ENCODE measurements at regions not wholly inside any gene's neighbourhood (a gene's known extent, or its start where the extent isn't known, plus 50 kb on each side); places are given as distances from the start of the nearest gene placed in this dataset.

DNA sequence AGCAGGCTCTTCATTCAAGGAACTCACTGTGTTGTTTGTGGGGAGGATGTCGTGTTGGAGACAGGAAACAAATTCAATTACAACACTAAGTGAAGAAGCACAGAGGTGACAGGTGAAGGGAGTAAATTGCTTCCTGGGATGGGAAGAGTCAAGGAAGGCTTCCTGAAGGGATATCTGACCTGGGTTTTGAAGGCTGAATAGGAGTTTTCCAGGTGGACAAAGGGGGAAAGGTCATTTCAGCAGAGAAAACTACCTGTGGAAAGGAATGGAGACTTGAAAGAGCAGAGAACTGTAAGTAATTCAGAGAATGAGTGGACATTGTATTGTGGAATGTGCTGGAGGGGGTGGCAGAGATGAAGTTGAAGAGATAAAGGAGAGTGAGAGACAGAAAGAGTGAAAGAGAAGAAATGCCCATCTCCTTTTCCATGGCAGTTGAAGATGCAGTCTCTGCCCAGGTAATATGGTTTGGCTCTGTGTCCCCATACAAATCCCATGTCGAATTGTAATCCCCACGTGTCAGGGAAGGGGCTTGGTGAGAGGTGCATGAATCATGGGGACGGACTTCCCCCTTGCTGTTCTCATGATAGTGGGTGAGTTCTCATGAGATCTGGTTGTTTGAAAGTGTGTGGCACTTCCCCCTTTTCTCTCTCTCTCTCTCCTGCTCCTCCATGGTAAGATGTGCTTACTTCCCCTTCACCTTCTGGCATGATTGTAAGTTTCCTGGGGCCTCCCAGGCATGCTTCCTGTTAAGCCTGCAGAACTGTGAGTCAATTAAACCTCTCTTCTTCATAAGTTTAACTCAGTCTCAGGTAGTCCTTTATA, 205.7 kb upstream of the BCOR start:
- Histone ChIP-seq H3K27me3 (ENCODE audit: control insufficient read depth in 1 of 2, insufficient read depth in 2 of 2, low read length in 2 of 2) (peaks cover 0 to 6% of the 10 kb centered on the region in 2 experiments; a peak in 2 of 5 replicates), H3K79me2 (ENCODE audit: insufficient read depth, low read length) (no peaks in the 10 kb centered on the region), H3K4me3 (replicated peaks in 1 of 3; ENCODE audit: insufficient read depth in 1 of 3, low read depth in 2 of 3, low read length in 3 of 3) (no peak overlapping the region), H4K20me1 (ENCODE audit: insufficient read depth, low read length) (no peaks in the 10 kb centered on the region), H3K27ac (ENCODE audit: extremely low read length, insufficient read depth, low read length) (no peak overlapping the region), H3K9me3 (ENCODE audit: low read length) (no peaks in the 10 kb centered on the region), H3K4me2 (ENCODE audit: low read depth, low read length) (no peak overlapping the region), H2AFZ (ENCODE audit: low read length) (no peak overlapping the region), H3K9ac (ENCODE audit: insufficient read depth, low read depth, low read length) (no peak overlapping the region), H3K36me3 (replicated peaks in 1 of 2; ENCODE audit: control insufficient read depth in 1 of 2, insufficient read depth in 2 of 2, low read length in 2 of 2) (no peaks in the 10 kb centered on the region), H3K4me1 (ENCODE audit: insufficient read depth, low read length) (no peaks in the 10 kb centered on the region)
- ATAC-seq (no peak), FAIRE-seq (no peak), DNase-seq (ENCODE audit: low spot score) (no peak)
- WGBS (ENCODE audit: low lambda C conversion rate), result 7% methylated on average over 1 of the region's 4 CpGs
- POLR2A ChIA-PET, result no interaction called here
- TF ChIP-seq HBP1 (CRISPR knock-in tag; IDR thresholded peaks at IDR 0.05; ENCODE audit: low read depth), result no peak
- TF ChIP-seq, protein P1, sequence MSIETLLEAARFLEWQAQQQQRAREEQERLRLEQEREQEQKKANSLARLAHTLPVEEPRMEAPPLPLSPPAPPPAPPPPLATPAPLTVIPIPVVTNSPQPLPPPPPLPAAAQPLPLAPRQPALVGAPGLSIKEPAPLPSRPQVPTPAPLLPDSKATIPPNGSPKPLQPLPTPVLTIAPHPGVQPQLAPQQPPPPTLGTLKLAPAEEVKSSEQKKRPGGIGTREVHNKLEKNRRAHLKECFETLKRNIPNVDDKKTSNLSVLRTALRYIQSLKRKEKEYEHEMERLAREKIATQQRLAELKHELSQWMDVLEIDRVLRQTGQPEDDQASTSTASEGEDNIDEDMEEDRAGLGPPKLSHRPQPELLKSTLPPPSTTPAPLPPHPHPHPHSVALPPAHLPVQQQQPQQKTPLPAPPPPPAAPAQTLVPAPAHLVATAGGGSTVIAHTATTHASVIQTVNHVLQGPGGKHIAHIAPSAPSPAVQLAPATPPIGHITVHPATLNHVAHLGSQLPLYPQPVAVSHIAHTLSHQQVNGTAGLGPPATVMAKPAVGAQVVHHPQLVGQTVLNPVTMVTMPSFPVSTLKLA (IDR thresholded peaks at IDR 0.05), result 0 out of 2 replicates have a peak, but pooled peaks have one; percentile 3
- in situ Hi-C loops (cut with HindIII; ENCODE audit: extremely low pct_ligation_motif_present, low pct_unique_long_range_greater_than_20kb), result no loop called here
- intact Hi-C loops (cut with micrococcal nuclease; ENCODE audit: unreplicated experiment), result no loop called here
- CTCF ChIA-PET (ENCODE audit: low intra/inter-chr PET ratio, low total read pairs), result no interaction called here
- BruUV-seq (replicated peaks), result no TSS peak

GRCh38 chrX:40300286-40300890, 202.6 kb upstream of the BCOR start:
- TF ChIP-seq RARA (CRISPR knock-in tag; IDR thresholded peaks at IDR 0.05) (no peak), ZNF775 (CRISPR knock-in tag; IDR thresholded peaks at IDR 0.05; ENCODE audit: borderline replicate concordance) (no peak), SUZ12 (IDR thresholded peaks at IDR 0.05; ENCODE audit: low read depth, low read length) (no peak), MYNN (CRISPR knock-in tag; IDR thresholded peaks at IDR 0.05; ENCODE audit: low read depth) (no peak), ZNF10 (CRISPR knock-in tag; IDR thresholded peaks at IDR 0.05; ENCODE audit: borderline replicate concordance, low read depth) (no peak), ARNT (IDR thresholded peaks at IDR 0.05) (no peak), ZNF274 (CRISPR knock-in tag; IDR thresholded peaks at IDR 0.05) (no peak), MEF2D (CRISPR knock-in tag; IDR thresholded peaks at IDR 0.05) (no peak)
- H3K36me3 ChIP-seq (replicated peaks in 1 of 2; ENCODE audit: control insufficient read depth in 1 of 2, insufficient read depth in 2 of 2, low read length in 2 of 2), result no peaks in the 10 kb centered on the region
- H2AFZ ChIP-seq (ENCODE audit: low read length), result no peak overlapping the region
- no peak for ATAC-seq
- WGBS (ENCODE audit: low lambda C conversion rate), result 19% methylated on average over 5 of the region's 15 CpGs
- intact Hi-C loops (cut with micrococcal nuclease; ENCODE audit: unreplicated experiment) (no loop called here), in situ Hi-C loops (cut with HindIII; ENCODE audit: extremely low pct_ligation_motif_present, low pct_unique_long_range_greater_than_20kb) (no loop called here)
- no peak overlapping the region for H3K9ac ChIP-seq (ENCODE audit: insufficient read depth, low read depth, low read length)
- no peaks in the 10 kb centered on the region for H4K20me1 ChIP-seq (ENCODE audit: insufficient read depth, low read length)
- no peaks in the 10 kb centered on the region for H3K4me1 ChIP-seq (ENCODE audit: insufficient read depth, low read length)
- no TSS peak for BruUV-seq (replicated peaks)
- H3K4me3 ChIP-seq (replicated peaks in 1 of 3; ENCODE audit: insufficient read depth in 1 of 3, low read depth in 2 of 3, low read length in 3 of 3), result no peak overlapping the region
- peaks cover 2 to 6% of the 10 kb centered on the region in 2 experiments; a peak in 3 of 5 replicates for H3K27me3 ChIP-seq (ENCODE audit: control insufficient read depth in 1 of 2, insufficient read depth in 2 of 2, low read length in 2 of 2)
- no peaks in the 10 kb centered on the region for H3K9me3 ChIP-seq (ENCODE audit: low read length)
- POLR2A ChIA-PET, result no interaction called here
- no peaks in the 10 kb centered on the region for H3K79me2 ChIP-seq (ENCODE audit: insufficient read depth, low read length)
- FAIRE-seq, result no peak
- H3K4me2 ChIP-seq (ENCODE audit: low read depth, low read length), result no peak overlapping the region
- no peak overlapping the region for H3K27ac ChIP-seq (ENCODE audit: extremely low read length, insufficient read depth, low read length)
- CTCF ChIA-PET (ENCODE audit: low intra/inter-chr PET ratio, low total read pairs), result no interaction called here
- DNase-seq (ENCODE audit: low spot score), result peak; percentile 3

Data from HepG2 (cell line).